GM23338 (cell line): ENCODE measurements at regions not wholly inside any gene's neighbourhood (a gene's known extent, or its start where the extent isn't known, plus 50 kb on each side); places are given as distances from the start of the nearest gene placed in this dataset.

Experiments
- ATAC-seq: fragments of 200-7000 bp; cut with Tn5 transposase; 3 replicates; pipeline ENCODE4 v1.9.1; 2020
- DNase-seq: peaks from one replicate; pipeline ENCODE4 v3.0.0-alpha.2; 2015; ENCODE audit warnings: low spot score
- H2AFZ ChIP-seq: fragments of 200-600 bp; sonication (generic); 2 replicates; pipeline ENCODE4 v1.8.0; 2016; ENCODE audit warnings: antibody characterized with exemption, mild to moderate bottlenecking, moderate library complexity
- H3F3A ChIP-seq: fragments of 200-600 bp; sonication (generic); replicated peaks from 2 replicates; pipeline ENCODE4 v1.8.0; 2017; ENCODE audit warnings: antibody characterized with exemption, mixed run types, low read depth
- H3K27ac ChIP-seq: fragments of 200-600 bp; sonication (generic); 2 replicates; pipeline ENCODE4 v1.6.1; 2016; ENCODE audit warnings: low read depth
- H3K27me3 ChIP-seq: fragments of 200-600 bp; sonication (generic); 2 replicates; pipeline ENCODE4 v1.8.0; 2016; ENCODE audit warnings: mild to moderate bottlenecking, mixed run types, moderate library complexity; ENCODE audit not compliant: insufficient read depth
- H3K36me3 ChIP-seq: fragments of 200-600 bp; sonication (generic); 2 replicates; pipeline ENCODE4 v1.8.0; 2016; ENCODE audit warnings: mild to moderate bottlenecking; ENCODE audit not compliant: insufficient read depth
- H3K4me1 ChIP-seq: fragments of 200-600 bp; sonication (generic); 2 replicates; pipeline ENCODE4 v1.8.0; 2016; ENCODE audit warnings: mild to moderate bottlenecking, moderate library complexity; ENCODE audit not compliant: insufficient read depth
- H3K4me2 ChIP-seq: fragments of 200-600 bp; sonication (generic); 2 replicates; pipeline ENCODE4 v1.7.1; 2017; ENCODE audit warnings: mixed run types
- H3K4me3 ChIP-seq: fragments of 200-600 bp; sonication (generic); 2 replicates; pipeline ENCODE4 v1.6.1; 2016; ENCODE audit warnings: mixed run types
- H3K79me2 ChIP-seq: fragments of 200-600 bp; sonication (generic); replicated peaks from 2 replicates; pipeline ENCODE4 v1.8.0; 2017; ENCODE audit warnings: mild to moderate bottlenecking; ENCODE audit not compliant: insufficient read depth
- H3K9me2 ChIP-seq: fragments of 200-600 bp; sonication (generic); 2 replicates; pipeline ENCODE4 v1.8.0; 2017; ENCODE audit not compliant: insufficient read depth
- H4K20me1 ChIP-seq: fragments of 200-600 bp; sonication (generic); replicated peaks from 2 replicates; pipeline ENCODE4 v1.8.0; 2017; ENCODE audit warnings: mild to moderate bottlenecking; ENCODE audit not compliant: insufficient read depth
- H3K27ac Mint-ChIP-seq: 2 replicates; pipeline ENCODE4 v1.8.0; 2020; ENCODE audit warnings: inconsistent platforms, mild to moderate bottlenecking, moderate library complexity, mixed read lengths
- H3K27me3 Mint-ChIP-seq: 3 replicates; pipeline ENCODE4 v1.8.0; 2022; ENCODE audit warnings: low read depth, mild to moderate bottlenecking, moderate library complexity, mixed read lengths, inconsistent platforms; ENCODE audit not compliant: insufficient read depth, poor library complexity
- H3K36me3 Mint-ChIP-seq: 3 replicates; pipeline ENCODE4 v1.8.0; 2021; ENCODE audit warnings: low read depth, mild to moderate bottlenecking, inconsistent platforms, moderate library complexity, mixed read lengths
- H3K4me1 Mint-ChIP-seq: 3 replicates; pipeline ENCODE4 v1.8.0; 2020; ENCODE audit warnings: mild to moderate bottlenecking, inconsistent platforms, mixed read lengths
- H3K4me3 Mint-ChIP-seq: 3 replicates; pipeline ENCODE4 v1.8.0; 2021; ENCODE audit warnings: moderate library complexity, mild to moderate bottlenecking, inconsistent platforms, mixed read lengths
- H3K9me3 Mint-ChIP-seq: 3 replicates; pipeline ENCODE4 v1.8.0; 2020; ENCODE audit warnings: moderate library complexity, mild to moderate bottlenecking, inconsistent platforms, mixed read lengths
- CREB1 ChIP-seq: fragments of 250-450 bp; sonication (Bioruptor Pico); IDR thresholded peaks from 2 replicates; pipeline ENCODE4 v1.5.0; 2020; ENCODE audit warnings: low read depth, mild to moderate bottlenecking, moderate library complexity
- ETS1 ChIP-seq: IDR thresholded peaks from 2 replicates; pipeline ENCODE4 v1.6.1; 2016; ENCODE audit warnings: antibody characterized with exemption
- EZH2 ChIP-seq: fragments of 200-600 bp; sonication (generic); IDR thresholded peaks from one replicate; pipeline ENCODE4 v1.8.0; 2017; ENCODE audit warnings: antibody characterized with exemption, mild to moderate bottlenecking, low read depth; ENCODE audit not compliant: unreplicated experiment
- EZH2phosphoT487 ChIP-seq: fragments of 200-600 bp; sonication (generic); IDR thresholded peaks from one replicate; pipeline ENCODE4 v1.8.1; 2018; ENCODE audit warnings: antibody characterized with exemption; ENCODE audit not compliant: unreplicated experiment
- JUNB ChIP-seq: IDR thresholded peaks from one replicate; pipeline ENCODE4 v1.6.1; 2016; ENCODE audit warnings: antibody characterized with exemption; ENCODE audit not compliant: unreplicated experiment
- POLR2AphosphoS5 ChIP-seq: IDR thresholded peaks from 2 replicates; pipeline ENCODE4 v1.6.1; 2016; ENCODE audit warnings: antibody characterized with exemption, low read depth
- STAT1 ChIP-seq: IDR thresholded peaks from one replicate; pipeline ENCODE4 v1.6.1; 2016; ENCODE audit warnings: antibody characterized with exemption; ENCODE audit not compliant: unreplicated experiment
- ZNF114 ChIP-seq: fragments of 250-450 bp; sonication (Bioruptor Pico); IDR thresholded peaks from 2 replicates; pipeline ENCODE4 v1.5.0; 2020; ENCODE audit warnings: mild to moderate bottlenecking, moderate library complexity
- ZNF331 ChIP-seq: fragments of 250-450 bp; sonication (Bioruptor Pico); IDR thresholded peaks from 2 replicates; pipeline ENCODE4 v1.5.0; 2020; ENCODE audit warnings: low read depth, mild to moderate bottlenecking, moderate library complexity
- ZNF462 ChIP-seq: fragments of 250-450 bp; sonication (Bioruptor Pico); IDR thresholded peaks from 2 replicates; pipeline ENCODE4 v1.5.0; 2020; ENCODE audit warnings: mild to moderate bottlenecking, moderate library complexity
- TF ChIP-seq, protein P1 (sequence below), 2 experiments: fragments of 200-600 bp in 1 of 2; sonication (generic) in 1 of 2; conservative IDR thresholded peaks; 2 replicates each; pipeline versions ENCODE4 v1.5.1 to v1.6.1; 2016 to 2017; ENCODE audit warnings: antibody characterized with exemption in 2 of 2, low read depth in 2 of 2, mild to moderate bottlenecking in 2 of 2, moderate library complexity in 1 of 2
- TF ChIP-seq, protein P2 (sequence below): IDR thresholded peaks from one replicate; pipeline ENCODE4 v1.6.1; 2018; ENCODE audit warnings: antibody characterized with exemption; ENCODE audit not compliant: unreplicated experiment

DNA sequence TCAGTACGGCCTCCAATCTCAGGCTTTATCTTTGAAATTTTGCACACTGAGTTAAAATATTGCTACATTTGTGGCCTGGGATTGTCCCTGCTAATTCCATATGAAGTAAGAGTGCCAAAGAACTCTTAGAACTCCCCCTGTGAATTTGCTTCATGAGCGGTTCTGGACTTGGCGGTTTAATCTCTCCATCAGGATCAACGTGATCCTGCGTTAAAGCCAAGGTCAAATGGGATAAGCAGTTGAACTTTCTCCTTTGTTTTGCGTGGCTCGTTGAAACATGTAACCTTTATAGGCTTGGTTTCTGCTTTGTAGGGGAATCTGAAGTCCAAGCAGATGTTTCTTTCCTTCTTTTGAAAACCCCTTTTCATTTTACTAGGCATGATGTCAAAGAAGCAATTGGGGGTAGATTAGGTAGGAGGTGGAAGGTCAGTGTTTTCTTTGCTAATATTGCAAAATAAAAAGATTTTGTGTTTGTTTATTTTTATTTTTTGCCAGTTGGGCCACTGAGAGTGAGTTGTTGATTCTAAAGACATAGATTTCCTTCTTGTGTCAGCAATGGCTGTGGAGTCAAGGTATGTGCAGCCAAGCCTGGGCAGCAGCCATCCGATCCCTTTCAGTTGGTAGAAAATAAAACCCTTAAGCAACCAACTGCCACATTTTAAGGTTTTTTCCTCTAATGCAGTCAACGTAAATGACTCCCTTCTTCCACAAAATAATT lies 390.8 kb downstream of the NNT start:
- H3K9me2 ChIP-seq, result peaks cover 5% of the 10 kb centered on the region
- H3K27me3 ChIP-seq, result no peaks in the 10 kb centered on the region
- no peaks in the 10 kb centered on the region for H4K20me1 ChIP-seq
- DNase-seq, result no peak
- no peak for ATAC-seq
- 0 out of 2 replicates have a peak, but pooled peaks cover 4% of the 10 kb centered on the region for H3K4me1 ChIP-seq
- H3K27me3 Mint-ChIP-seq, result no peaks in the 10 kb centered on the region
- peaks cover 15% of the 10 kb centered on the region for H3K4me1 Mint-ChIP-seq
- TF ChIP-seq ZNF462 (CRISPR knock-in tag), result no peak
- TF ChIP-seq EZH2phosphoT487, result no peak
- TF ChIP-seq CREB1 (CRISPR knock-in tag), result no peak
- no peak for TF ChIP-seq ETS1
- TF ChIP-seq, protein P1, sequence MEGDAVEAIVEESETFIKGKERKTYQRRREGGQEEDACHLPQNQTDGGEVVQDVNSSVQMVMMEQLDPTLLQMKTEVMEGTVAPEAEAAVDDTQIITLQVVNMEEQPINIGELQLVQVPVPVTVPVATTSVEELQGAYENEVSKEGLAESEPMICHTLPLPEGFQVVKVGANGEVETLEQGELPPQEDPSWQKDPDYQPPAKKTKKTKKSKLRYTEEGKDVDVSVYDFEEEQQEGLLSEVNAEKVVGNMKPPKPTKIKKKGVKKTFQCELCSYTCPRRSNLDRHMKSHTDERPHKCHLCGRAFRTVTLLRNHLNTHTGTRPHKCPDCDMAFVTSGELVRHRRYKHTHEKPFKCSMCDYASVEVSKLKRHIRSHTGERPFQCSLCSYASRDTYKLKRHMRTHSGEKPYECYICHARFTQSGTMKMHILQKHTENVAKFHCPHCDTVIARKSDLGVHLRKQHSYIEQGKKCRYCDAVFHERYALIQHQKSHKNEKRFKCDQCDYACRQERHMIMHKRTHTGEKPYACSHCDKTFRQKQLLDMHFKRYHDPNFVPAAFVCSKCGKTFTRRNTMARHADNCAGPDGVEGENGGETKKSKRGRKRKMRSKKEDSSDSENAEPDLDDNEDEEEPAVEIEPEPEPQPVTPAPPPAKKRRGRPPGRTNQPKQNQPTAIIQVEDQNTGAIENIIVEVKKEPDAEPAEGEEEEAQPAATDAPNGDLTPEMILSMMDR (conservative IDR thresholded peaks at IDR 0.05; ENCODE audit: low read depth in 2 of 2), result no peak
- no peak for TF ChIP-seq STAT1
- TF ChIP-seq, protein P2, sequence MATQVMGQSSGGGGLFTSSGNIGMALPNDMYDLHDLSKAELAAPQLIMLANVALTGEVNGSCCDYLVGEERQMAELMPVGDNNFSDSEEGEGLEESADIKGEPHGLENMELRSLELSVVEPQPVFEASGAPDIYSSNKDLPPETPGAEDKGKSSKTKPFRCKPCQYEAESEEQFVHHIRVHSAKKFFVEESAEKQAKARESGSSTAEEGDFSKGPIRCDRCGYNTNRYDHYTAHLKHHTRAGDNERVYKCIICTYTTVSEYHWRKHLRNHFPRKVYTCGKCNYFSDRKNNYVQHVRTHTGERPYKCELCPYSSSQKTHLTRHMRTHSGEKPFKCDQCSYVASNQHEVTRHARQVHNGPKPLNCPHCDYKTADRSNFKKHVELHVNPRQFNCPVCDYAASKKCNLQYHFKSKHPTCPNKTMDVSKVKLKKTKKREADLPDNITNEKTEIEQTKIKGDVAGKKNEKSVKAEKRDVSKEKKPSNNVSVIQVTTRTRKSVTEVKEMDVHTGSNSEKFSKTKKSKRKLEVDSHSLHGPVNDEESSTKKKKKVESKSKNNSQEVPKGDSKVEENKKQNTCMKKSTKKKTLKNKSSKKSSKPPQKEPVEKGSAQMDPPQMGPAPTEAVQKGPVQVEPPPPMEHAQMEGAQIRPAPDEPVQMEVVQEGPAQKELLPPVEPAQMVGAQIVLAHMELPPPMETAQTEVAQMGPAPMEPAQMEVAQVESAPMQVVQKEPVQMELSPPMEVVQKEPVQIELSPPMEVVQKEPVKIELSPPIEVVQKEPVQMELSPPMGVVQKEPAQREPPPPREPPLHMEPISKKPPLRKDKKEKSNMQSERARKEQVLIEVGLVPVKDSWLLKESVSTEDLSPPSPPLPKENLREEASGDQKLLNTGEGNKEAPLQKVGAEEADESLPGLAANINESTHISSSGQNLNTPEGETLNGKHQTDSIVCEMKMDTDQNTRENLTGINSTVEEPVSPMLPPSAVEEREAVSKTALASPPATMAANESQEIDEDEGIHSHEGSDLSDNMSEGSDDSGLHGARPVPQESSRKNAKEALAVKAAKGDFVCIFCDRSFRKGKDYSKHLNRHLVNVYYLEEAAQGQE, result no peak
- TF ChIP-seq ZNF331 (CRISPR knock-in tag), result no peak
- no peak for TF ChIP-seq POLR2AphosphoS5
- TF ChIP-seq JUNB, result no peak
- TF ChIP-seq ZNF114 (CRISPR knock-in tag), result no peak
- no peak for TF ChIP-seq EZH2
- H3K36me3 ChIP-seq, result no peaks in the 10 kb centered on the region
- no peaks in the 10 kb centered on the region for H3K36me3 Mint-ChIP-seq
- no peaks in the 10 kb centered on the region for H3K79me2 ChIP-seq
- peak overlapping the region; percentile 16; the same call in 1 of the 2 replicates for H2AFZ ChIP-seq
- no peak overlapping the region for H3K27ac Mint-ChIP-seq
- no peak overlapping the region for H3K4me3 Mint-ChIP-seq
- no peak overlapping the region for H3K4me3 ChIP-seq
- H3K4me2 ChIP-seq, result no peak overlapping the region
- no peaks in the 10 kb centered on the region for H3K9me3 Mint-ChIP-seq
- H3K27ac ChIP-seq, result no peak overlapping the region
- H3F3A ChIP-seq, result no peaks in the 10 kb centered on the region
